ENCODE measurements at regions not wholly inside any gene's neighbourhood (a gene's known extent, or its start where the extent isn't known, plus 50 kb on each side); places are given as distances from the start of the nearest gene placed in this dataset.

DNA sequence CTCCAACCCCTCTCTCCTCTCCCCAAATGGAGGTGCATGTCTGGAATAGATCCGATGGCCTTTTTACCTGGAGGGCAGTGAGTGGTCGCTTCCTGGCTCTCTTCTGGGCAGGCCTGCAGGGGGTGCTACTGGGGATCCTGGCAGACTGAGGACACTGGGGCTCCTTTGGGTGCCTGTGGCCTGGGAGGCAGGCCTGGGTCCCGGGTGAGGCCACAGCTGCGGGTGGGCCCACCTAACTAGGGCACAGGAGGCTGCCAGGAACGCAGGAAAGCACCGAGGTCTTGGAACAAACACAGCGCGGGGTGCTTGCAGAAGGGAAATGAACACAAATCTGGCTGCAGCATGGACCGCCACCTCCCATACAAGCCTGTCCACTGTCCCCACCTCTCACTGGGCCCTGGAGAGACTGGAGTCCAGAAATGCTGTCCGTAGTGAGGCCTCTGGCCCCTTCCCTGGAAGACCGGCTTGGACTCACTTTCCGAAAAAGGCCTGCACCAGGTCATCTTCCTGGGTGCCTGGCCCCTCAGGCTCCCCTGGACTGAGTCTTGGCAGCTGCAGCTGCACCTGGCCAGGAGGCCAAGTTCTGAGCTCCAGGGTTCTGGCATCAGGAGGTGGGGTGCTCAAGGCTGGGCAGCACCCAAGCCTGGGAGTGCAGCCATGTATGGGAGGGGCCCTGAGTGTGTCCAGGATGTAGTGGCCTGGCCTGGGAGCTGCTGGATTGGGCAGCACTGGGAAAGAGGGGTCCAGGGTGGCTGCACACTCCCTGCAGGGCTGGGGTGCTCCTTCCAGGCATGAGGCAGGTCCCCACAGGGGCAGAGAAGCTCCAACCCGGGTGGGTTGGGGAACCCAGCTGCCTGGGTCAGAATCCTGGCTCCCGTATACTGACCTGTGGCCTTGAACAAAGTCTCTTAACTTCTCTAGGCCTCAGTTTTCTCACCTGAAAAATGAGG lies 195.1 kb downstream of the IRF8 start:
- no peak for TF ChIP-seq CTCF (IDR thresholded peaks at IDR 0.05; ENCODE audit: extremely low read depth, missing control alignments)

GRCh38 chr16:86095131-86095752 lies 196.3 kb downstream of the IRF8 start:
- TF ChIP-seq CTCF (IDR thresholded peaks at IDR 0.05; ENCODE audit: extremely low read depth, missing control alignments), result no peak
- no peak for DNase-seq (ENCODE audit: low spot score)

More for the DNA sequence above, 195.1 kb downstream of the IRF8 start:
- no peak for DNase-seq (ENCODE audit: low spot score)

DNA sequence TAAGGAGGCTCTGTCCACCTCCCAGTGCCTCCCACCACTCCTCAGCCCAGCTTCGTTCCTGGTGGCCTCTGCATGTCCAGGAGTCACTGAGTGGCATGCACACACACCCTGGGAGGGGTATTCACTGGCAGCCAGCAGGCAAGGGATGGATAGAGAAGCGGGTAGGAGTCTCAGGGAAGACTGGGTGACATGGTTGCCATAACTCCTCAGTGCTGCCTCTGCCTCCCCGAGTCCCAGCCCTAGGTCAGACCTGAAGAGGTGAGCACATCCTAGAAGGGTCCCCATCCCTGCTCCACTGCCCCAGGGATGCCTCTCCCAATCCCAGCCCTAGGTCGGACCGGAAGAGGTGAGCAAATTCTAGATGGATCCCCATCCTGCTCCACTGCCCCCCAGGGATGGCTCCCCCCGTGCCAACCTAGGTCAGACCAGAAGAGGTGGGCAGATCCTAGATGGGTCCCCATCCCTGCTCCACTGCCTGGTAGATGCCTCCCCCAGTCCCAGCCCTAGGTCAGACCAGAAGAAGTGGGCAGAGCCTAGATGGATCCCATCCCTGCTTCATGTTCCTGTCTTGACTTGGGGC lies 197.0 kb downstream of the IRF8 start:
- TF ChIP-seq CTCF (IDR thresholded peaks at IDR 0.05; ENCODE audit: extremely low read depth, missing control alignments), result no peak
- no peak for DNase-seq (ENCODE audit: low spot score)

- DNase-seq (ENCODE audit: low spot score), result no peak
- TF ChIP-seq CTCF (IDR thresholded peaks at IDR 0.05; ENCODE audit: extremely low read depth, missing control alignments), result no peak
These were observed 197.9 kb downstream of the IRF8 start for GRCh38 chr16:86096850-86097249.

DNA sequence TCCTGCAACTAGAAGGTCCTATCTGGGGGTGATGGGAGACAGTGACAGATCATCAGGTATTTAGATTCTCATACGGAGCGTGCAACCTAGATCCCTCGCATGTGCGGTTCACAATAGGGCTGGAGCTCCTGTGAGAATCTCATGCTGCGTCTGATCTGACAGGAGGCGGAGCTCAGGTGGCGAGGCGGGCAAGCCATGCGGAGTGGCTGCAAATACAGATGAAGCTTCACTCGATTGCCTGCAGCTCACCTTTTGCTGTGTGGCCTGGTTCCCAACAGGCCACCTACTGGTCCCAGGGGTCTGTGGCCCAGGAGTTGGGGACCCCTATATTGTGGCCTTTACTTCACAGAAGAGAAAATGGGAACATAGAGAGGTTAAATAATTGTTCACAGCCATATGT lies 200.4 kb downstream of the IRF8 start:
- no peak for TF ChIP-seq CTCF (IDR thresholded peaks at IDR 0.05; ENCODE audit: extremely low read depth, missing control alignments)
- no peak for DNase-seq (ENCODE audit: low spot score)

DNA sequence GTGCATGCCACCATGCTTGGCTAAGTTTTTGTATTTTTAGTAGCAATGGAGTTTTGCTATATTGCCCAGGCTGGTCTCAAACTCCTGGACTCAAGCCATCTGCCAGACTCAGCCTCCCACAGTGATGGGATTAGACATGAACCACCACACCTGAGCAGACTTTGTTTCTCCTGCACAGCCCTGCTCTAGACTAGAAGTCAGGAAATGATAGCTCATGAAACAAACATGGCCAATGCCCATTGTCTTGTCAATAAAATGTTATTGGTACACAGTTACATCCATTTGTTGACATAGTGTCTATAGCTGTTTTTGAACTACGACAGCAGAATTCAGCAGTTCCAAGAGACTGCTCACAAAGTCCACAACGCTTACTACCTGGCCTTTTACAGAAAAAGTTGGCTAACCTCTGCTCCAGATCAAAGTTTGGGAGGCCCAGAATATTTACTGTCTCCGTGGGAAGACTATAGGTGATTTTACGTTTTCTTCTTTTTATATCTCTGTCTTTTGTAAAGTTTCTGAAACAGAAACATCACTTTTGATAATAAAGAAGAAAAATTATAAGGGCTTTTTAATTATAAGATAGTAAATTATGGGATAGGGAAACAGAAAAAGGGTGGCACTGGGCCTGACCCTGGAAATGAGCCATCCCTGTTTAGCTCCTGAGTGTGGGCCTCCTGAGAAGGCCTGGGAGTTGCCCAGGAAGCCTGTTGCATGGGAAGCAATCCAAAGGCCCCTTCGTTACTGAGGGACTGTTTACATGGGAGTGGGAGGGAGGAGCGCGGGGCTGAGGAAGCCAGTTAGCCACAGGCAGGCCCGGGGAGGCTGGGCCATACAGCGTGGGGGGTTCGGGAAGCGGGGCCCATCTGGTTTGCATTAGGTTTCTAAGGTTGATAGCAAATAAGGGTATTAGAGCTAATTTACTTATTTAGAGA lies 201.5 kb downstream of the IRF8 start:
- TF ChIP-seq CTCF (IDR thresholded peaks at IDR 0.05; ENCODE audit: extremely low read depth, missing control alignments), result no peak
- no peak for DNase-seq (ENCODE audit: low spot score)
